HG02981 (cell line): ENCODE measurements at regions not wholly inside any gene's neighbourhood (a gene's known extent, or its start where the extent isn't known, plus 50 kb on each side); places are given as distances from the start of the nearest gene placed in this dataset.
A peak's percentile ranks its signal among the peaks of the same experiment; 100 is the strongest.

Source experiments
- ATAC-seq: cut with Tn5 transposase; IDR thresholded peaks from one replicate; pipeline ENCODE4 v1.9.1; 2021; ENCODE audit warnings: mild to moderate bottlenecking, moderate library complexity; ENCODE audit not compliant: unreplicated experiment

DNA sequence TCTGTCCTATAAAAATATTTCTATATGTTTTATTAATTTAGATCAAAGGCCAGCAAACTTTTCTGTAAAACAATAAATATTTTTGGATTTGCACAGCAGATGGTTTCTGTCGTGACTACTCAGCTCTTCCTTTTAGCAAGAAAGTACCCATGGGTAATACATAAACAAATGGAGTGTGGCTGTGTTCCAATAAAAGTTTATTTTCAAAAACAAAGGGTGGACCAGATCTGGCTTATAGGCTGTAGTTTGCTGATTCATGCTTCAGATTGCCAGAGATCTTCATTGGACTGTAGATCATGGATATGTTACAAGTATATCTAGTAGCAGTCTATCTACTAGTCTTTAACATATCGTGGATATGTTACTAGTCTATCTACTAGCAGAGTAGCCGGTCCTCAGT is 590.5 kb downstream of the CSNK1G3 start:
- ATAC-seq: no peak

DNA sequence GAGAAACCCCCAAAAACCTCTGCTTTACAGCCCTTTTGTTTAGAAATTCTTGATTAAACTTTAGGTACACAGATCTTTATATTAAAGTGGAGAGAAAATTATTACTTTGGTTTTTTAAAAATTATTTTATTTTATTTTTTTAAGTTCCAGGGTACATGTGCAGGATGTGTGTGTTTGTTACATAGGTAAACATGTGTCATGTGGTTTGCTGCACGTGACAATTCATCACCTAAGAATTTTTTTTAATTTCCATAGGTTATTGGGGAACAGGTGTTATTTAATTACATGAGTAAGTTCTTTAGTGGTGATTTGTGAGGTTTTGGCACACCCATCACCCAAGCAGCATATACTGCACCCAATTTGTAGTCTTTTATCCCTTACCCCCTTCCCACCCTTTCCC is 581.7 kb downstream of the CSNK1G3 start:
- no peak for ATAC-seq

DNA sequence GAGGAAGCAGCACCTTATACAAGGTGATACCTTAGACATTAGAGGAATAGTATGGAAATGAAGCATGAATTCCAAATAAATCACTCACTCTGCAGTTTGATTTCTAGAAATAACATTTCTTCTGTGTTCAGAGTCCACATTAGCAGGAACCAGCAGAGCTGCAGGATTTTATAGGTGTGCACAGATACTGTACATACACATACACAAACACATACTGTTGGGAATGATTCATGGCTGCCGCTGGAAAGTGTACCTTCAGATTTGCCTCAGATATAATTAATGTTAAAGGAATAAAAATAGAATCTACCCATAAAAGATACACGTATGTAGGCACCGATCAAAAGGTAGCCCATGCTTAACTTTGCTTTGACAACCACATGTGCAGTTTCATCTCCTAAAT is 578.1 kb downstream of the CSNK1G3 start:
- ATAC-seq: no peak

DNA sequence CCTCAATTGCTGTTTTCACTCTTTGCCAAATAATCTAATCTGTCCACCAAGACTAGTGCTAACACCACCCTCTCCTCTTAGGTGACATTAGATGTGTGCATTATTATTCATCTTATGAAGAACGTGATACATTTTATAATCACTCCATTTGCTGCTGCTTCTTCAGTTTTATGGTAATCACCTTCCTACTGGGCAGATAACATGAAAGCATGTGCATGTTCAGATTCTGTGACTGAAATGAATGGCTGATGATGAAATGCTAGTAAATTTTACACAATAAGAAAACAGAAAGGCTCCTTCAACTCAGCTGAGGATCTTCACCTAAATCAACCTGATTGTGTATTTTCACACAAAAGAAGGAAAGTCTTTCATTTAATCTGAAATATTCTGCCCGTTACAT is 577.6 kb downstream of the CSNK1G3 start:
- ATAC-seq: no peak

DNA sequence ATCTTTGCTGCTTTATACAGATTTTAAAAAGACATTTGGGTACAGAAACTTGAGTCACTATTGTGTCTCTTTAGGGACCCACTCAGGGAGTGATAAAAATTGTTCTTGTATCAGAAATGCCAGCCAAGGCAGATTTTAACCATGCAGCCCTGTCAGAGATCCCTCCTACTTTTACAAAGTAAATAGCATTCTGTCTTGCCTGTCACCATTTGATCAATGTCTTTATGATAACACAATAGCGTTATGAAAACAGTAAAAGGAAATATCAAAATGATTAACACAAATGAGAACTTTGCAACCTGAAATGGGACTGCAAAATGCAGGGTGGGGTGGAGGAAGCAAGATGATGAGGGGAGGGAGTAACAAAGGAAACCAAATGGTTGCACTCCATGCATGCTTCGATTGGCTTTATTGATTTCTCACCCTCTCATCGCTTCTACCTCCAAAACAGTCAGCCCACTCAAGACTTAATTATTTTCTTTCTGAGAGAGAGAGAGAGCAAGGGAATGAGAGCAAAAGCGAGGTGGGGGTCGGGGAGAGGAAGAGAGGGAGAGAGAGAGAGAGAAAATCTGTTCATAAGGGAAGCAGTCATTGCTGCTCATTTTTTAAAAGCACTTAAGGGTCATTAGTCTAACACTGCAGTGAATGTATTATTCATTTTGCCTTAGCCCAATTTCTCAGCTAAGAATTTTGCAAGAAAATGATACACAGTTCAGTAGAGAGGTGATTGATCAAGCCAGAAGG is 576.5 kb downstream of the CSNK1G3 start:
- ATAC-seq: no peak

DNA sequence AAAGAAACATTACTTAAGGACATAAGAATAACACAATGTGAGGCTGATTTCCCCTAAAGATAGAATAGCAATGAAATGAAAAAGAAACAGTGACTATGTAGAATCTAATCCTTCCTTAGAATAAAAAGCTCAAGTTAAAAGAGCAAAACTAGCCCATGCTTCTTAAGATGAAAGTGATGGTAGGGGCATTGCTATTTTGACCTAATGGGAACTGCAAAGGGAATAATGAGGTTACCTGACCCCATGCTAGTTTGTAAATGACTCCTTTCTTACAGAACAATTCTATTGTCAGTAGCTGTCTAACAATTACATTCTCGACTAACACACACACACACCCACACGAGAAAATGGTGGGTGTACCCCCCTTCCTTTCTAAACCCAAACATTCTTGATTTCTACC is 575.8 kb downstream of the CSNK1G3 start:
- ATAC-seq: no peak

DNA sequence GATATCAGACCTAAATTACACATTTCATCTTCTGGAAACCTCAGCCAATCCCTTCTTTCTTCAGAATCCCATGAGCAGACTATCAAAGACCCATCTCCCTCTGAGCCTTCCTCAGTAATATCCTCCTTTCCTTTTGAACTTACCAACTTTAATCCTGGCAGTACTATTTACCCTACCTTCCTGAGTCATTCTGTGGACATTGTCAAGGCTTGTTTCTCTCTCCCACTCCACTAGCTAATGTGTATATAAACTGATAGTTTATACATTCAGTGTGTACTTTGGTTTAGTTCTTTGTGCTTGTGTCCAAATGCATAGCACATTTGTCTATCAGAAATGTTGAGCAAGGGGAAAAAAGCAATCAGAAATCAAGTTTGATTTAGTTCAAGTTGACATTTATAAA is 568.3 kb downstream of the CSNK1G3 start:
- ATAC-seq: no peak

DNA sequence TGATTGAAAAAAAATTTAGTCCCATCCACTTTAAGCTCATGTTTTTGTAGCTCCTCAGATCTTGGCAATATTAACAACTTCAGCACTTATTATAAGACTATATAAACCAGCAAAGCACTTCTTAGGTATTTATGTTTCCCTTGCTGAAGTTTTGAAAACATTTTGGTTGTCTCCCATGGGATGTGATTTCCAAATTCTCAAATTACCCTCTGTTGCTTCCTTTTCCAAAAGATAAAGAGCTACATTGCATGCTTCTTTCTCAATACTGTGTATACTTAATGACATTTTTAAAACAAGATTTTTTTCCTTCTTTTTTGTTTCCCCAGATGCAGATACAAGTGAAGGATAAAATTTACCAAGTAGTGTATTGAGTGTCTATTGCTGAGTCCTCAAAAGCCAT is 567.1 kb downstream of the CSNK1G3 start:
- ATAC-seq: no peak

DNA sequence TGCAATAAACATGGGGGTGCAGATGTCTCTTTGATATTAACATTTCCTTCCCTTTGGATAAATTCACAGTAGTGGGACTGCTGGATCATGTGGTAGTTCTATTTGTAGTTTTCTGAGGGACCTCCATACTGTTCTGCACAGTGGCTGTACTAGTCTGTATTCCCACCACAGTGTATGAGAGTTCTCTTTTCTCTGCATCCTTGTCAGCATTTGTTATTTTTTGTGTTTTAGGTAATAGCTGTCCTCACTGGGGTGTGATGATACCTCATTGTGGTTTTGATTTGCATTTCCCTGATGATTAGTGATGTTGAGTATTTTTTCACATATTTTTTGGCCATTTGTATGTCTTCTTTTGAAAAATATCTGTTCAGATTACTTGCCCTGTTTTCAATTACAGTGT is 562.5 kb downstream of the CSNK1G3 start:
- ATAC-seq: no peak

DNA sequence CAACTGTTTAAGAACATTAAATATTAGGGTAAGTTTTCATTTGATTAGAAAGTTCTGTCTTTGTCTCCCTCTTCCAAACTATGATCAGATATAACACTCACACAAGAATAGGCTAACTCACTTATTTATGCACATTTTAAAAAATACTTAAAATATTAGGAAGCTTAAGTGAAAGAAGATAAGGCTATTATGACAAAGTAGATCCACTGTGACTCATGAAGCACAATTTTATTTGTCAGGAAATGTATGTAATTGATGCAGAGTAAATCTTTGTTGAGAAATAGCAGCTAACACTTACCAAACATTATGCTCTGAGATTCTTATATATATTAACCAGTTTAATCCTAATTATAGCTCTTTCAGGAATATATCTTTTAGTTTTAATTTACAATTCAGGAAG is 560.6 kb downstream of the CSNK1G3 start:
- no peak for ATAC-seq

DNA sequence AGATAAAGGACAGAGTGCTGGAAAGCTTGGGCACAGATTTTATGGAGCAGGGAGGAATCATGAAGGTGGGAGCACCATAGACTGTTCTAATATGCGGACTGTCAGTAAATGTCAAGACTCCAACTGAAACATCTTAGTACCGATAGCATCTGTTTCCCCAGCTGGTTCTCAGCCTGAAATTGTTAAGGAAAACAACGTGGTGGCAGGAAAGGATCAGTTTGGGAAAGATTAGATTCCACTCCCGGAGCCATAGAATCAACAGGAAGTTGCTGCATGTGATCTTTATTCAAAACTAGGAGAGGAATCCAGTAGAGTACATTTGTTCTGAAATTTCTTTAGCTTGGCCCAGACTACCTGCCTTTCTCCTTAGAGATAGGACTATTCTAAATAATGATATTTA is 559.1 kb downstream of the CSNK1G3 start:
- ATAC-seq: no peak

DNA sequence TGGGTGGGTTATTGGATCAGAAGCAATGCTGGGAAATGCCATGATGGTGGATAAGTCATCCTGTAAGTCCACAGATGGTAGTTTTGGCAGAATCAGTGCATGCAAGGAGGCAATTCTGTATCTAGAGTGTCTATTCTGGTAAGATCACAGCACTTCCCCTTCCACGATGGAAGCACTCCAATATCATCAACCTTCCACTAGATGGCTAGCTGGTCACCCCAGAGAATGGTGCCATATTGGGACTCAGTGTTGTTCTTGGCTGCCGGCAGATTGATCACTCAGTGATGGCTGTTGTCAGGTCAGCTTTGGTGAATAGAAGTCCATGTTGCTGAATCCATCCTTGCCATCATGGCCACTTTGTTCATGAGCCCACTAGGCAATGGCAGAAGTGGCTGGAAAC is 553.5 kb downstream of the CSNK1G3 start:
- no peak for ATAC-seq

DNA sequence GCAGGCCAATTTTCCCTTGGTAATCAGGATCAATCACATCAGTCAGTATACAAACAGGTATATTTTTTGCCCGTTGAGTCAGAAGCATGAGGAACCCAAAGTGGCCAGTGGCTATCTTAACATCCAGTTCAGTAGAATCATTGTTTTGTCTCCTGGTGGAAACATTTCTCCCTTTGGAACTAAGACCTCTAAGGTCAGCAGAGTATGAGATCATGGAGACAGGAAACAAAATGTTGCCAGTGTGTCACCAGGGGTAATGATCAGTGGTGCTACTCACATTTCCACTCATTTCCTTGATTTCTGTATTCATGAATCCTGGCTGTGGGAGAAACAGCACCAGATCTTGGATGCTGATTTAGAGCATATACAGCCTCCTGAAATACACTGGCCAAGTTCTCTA is 553.0 kb downstream of the CSNK1G3 start:
- no peak for ATAC-seq

DNA sequence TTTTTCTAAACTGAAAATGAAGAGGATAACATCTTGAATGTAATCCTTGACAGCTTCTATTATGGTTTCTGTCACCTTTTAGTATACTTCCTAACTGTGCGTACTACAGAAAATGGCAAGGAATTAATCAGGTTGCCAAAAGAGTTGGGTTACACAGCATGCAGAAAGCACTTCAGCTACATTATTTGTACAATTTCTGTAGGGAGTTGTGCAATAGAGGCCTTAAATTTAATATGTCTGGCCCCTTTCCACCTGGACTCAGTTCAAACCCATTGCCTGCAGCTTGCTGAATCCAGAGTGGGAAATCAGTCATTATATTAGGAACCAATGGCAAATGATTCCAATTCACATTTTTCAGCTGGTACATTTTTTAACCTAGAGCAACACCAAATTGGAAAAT is 549.7 kb downstream of the CSNK1G3 start:
- ATAC-seq: no peak

DNA sequence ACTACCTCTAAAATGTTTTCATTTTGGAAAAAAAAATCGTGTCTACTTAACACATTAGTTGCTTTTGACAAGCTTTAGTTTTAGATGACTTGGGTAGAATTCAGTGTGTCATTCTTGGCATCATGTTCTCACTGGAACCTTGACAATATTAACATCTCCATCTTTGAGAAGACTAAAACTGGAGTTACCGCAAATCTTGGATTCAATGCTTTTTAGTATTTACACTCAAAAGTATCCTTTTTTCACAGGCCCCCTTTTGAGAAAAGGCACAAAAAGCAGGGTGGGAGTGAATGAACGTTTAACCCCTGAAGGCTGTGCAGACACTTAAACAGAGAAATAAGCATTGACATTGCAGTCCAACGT is 549.1 kb downstream of the CSNK1G3 start:
- no peak for ATAC-seq

DNA sequence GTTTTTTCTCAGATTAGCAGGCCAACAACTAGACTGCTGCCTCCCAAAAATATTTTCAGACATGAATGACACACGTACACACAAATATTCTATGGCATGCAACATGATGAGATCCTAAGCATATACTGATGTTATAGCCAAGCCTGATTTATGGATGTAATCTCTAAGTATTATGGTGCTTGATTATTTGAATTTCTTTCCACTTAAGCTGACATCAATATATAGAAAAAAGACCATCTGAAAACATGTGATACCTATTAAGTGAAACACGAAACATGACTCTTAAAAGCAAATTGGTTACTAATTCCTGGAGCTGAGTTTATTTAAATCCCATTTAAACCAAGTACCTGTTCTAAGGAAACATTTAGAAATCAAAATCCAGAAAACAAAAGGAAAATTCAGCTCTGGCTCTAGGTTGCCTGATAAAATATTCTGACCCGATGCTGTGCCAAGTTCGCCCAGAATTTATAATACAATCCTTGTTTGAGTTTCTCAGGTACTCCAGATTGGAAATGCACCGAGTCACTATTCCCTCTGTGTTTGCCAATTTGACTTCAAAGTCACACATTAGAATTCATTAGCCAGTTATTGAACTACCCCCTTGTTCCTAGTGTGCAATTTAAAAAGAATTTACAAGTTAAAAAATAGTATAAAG is 548.6 kb downstream of the CSNK1G3 start:
- ATAC-seq: no peak

DNA sequence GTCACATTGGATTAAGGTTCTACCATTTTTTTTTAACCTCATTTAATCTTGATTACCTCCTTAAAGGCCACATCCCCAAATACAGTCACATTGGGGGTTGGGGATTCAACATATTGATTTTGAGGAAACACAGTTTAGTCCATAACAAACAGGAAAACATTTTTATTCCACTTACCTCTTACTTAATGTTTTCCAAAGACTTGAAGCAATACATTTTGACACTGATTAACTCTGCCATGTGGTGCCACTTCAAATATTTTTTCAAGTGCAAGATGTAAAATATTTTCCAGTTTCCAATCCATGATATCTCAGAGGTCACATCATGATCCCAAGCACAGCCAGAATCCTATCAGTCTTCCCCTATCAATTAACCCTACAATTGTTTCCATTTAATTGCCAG is 548.0 kb downstream of the CSNK1G3 start:
- no peak for ATAC-seq

DNA sequence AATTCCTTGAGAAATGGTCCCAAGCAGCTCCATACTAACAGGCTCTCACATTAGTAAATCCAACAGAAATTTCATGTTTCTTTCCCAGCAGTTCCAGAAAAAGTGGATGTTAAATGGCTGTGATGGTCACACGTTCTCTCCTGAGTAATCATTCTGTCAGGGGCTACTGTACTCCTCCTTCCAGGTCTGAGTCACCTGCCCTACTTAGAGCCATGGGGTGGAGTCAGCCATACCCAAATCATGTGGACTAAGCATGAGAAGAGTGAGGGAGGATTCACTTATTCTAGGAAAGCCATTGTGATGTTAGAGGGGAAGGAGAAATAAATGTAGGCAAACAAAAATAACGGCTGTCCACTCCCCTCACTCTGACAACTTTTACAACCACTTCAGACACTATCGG is 547.2 kb downstream of the CSNK1G3 start:
- no peak for ATAC-seq

DNA sequence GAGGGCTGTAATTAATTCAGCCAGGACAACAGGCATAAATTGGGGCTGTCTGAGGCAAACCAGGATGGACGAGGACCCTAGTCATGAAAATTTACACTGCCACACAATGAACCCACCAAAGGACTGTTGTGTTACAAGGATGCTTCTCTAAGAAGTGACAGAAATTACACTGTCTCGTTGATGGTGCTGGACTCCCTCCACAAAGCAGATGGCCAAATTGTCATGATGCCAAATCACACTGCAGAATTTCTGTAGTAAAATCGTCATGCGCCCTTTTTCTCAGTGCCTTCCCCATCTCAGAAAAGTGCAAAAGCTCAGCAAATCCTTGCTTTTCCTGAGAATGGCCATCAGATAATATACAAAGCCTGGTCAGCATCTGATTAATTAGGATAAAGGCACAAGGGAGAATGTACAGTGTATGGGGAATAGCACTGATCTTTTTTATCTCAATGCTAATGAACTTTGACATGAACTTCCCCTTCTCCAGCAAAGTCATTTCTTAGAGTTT is 545.8 kb downstream of the CSNK1G3 start:
- ATAC-seq: no peak

DNA sequence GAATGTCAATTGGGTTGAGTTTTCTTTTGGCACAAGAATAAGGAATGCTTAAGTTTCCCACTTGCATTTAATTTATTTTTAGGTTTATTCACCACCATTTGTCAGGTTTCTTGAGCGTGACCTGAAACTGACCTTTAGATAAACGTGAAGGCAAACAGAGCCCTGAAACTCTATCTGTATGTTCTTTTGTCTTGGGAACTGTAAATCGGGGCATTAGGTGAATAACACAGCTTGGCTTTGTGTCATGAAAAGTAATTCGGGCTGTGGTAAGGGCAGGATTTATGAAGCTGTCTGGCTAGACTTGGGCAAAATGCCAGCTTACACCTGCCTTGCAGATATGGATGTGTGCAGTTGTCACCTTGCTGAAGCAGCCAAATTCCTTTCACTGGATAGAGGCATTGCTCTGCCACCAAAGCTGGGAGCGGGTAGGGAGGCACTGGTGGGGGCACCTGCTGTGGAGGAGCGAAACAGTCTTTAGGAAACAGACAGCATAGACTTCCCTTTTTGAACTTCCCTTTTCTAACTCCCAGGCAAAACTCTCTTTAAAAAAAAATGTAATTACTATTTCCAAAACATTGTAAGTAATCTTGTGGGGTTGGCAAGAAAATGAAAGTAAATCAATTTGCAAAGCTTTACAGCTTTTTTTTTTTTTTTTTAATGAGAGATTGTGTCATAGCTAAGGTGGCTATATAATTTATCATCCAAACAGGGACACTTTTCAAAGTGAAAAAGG is 545.2 kb downstream of the CSNK1G3 start:
- ATAC-seq: peak; percentile 44

DNA sequence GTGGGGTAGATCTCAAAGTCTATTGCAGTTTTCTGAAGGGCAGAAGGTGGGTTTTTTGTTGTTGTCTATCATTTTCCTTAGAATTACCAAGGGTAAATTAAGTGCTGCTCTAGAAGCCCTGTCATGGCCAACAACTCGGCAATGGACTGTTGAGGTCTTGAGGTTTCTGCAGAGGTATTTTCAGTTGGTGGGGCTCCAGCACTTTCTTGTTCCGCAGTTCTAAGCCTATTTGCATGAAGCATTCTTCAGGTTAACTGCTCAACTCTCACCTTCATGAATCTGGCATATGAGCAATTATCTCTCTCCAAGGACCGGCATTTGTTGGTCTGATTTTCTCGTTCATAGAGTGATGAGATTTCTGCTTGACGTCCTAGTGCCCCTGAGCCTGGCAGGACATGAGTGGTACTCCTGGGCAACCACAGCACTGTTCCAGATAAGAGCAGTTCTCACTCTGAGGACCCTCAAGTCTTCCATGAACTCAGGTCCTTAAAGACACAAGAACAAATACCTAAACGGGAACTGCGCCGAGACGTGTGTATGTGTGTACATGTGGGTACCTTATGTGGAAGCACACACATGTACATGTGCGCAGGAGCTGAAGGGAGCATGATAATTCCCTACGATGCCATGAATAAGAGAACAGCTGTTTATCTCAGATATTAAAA is 544.5 kb downstream of the CSNK1G3 start:
- peak; percentile 62 for ATAC-seq

DNA sequence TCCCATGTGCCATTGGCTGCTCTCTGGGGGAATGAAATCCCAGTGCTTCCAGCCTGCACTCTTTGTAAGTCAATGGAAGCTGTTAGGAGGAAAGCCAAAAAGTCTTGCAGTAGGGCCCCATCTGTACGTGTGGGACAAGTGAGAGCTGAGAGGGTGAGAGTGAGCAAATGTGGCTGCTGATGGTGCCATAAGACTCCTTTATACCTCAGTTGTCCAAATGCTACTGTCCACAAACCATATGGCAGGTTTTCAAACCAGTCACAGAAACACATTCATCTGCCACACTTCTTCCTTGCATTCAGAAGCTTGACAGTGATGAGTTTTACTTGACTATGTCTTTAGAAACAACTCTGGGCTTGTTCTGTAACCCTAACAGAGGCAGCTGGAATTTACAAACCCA is 543.8 kb downstream of the CSNK1G3 start:
- no peak for ATAC-seq
